Gastroesophageal sphincter (tissue), 4 donors: ENCODE measurements at regions not wholly inside any gene's neighbourhood (a gene's known extent, or its start where the extent isn't known, plus 50 kb on each side); places are given as distances from the start of the nearest gene placed in this dataset.
"Not testable (repeated sequence)": the region's sequence is repeated elsewhere in the genome, so short reads cannot be mapped to it uniquely, and the experiment has no call there.

ENCODE experiments used
- ATAC-seq: fragments of 150-250 bp; one replicate; pipeline ENCODE4 v1.9.1; 2016; ENCODE audit warnings: mild to moderate bottlenecking, moderate library complexity
- H3K27ac ChIP-seq, 4 donors: fragments of 200-600 bp; sonication (generic) in 3 of 4; 1 replicate in 3 of 4; 2 replicates in 1 of 4; pipeline ENCODE4 v1.5.1; 2016 to 2019
- H3K27me3 ChIP-seq: fragments of 200-600 bp; sonication (generic); one replicate; pipeline ENCODE4 v1.5.1; 2019
- H3K36me3 ChIP-seq, 2 donors: fragments of 200-600 bp; sonication (generic); one replicate each; pipeline ENCODE4 v1.5.1; 2019; ENCODE audit warnings: control low read depth in 1 of 2
- H3K4me1 ChIP-seq, 3 donors: fragments of 200-600 bp; sonication (generic); 1 replicate in 2 of 3; 2 replicates in 1 of 3; pipeline ENCODE4 v1.5.1; 2016 to 2019; ENCODE audit warnings: control low read depth in 2 of 3
- H3K4me3 ChIP-seq, 2 donors: fragments of 200-600 bp; sonication (generic); one replicate each; pipeline ENCODE4 v1.5.1; 2019; ENCODE audit warnings: mild to moderate bottlenecking in 1 of 2, moderate library complexity in 1 of 2
- H3K9me3 ChIP-seq, 3 donors: fragments of 200-600 bp; sonication (generic); one replicate each; pipeline ENCODE4 v1.5.1; 2017 to 2019; ENCODE audit warnings: control low read depth in 2 of 3
- CTCF ChIP-seq, 4 experiments: fragments of 200-600 bp in 2 of 4; fragments of 450-650 bp in 2 of 4; sonication (generic) in 1 of 4; IDR thresholded peaks; one replicate each; pipeline ENCODE4 v1.5.1; 2017 to 2019; ENCODE audit warnings: antibody characterized with exemption in 4 of 4, mild to moderate bottlenecking in 2 of 4, moderate library complexity in 2 of 4
- EP300 ChIP-seq: sonication (generic); formaldehyde crosslinking; IDR thresholded peaks from one replicate; pipeline ENCODE4 v1.6.1; 2017; ENCODE audit warnings: antibody characterized with exemption, mild to moderate bottlenecking
- POLR2A ChIP-seq, 2 donors: fragments of 450-650 bp; IDR thresholded peaks; one replicate each; pipeline ENCODE4 v1.6.1; 2017; ENCODE audit warnings: antibody characterized with exemption in 2 of 2, mild to moderate bottlenecking in 2 of 2, moderate library complexity in 1 of 2
- POLR2AphosphoS5 ChIP-seq: sonication (generic); formaldehyde crosslinking; IDR thresholded peaks from one replicate; pipeline ENCODE4 v1.6.1; 2017; ENCODE audit warnings: antibody characterized with exemption
- WGBS, 2 donors: methylation state at CpG; one replicate each; pipeline ENCODE4 v1.1.5; 2018; ENCODE audit warnings: low coverage in 1 of 2; 5-methylcytosine and 5-hydroxymethylcytosine counted together

GRCh38 chr2:180891360-180891759 lies 89.0 kb upstream of the UBE2E3 start:
- H3K4me3 ChIP-seq = no peak overlapping the region
- no peaks in the 10 kb centered on the region for H3K36me3 ChIP-seq
- ATAC-seq = no peak
- H3K4me1 ChIP-seq = no peaks in the 10 kb centered on the region
- no peak for TF ChIP-seq CTCF (IDR thresholded peaks at IDR 0.05)
- TF ChIP-seq POLR2A (IDR thresholded peaks at IDR 0.05) = no peak
- no peak for TF ChIP-seq EP300
- no peak for TF ChIP-seq POLR2AphosphoS5
- H3K27ac ChIP-seq = no peak overlapping the region
- H3K9me3 ChIP-seq = no peaks in the 10 kb centered on the region
- no peaks in the 10 kb centered on the region for H3K27me3 ChIP-seq

DNA sequence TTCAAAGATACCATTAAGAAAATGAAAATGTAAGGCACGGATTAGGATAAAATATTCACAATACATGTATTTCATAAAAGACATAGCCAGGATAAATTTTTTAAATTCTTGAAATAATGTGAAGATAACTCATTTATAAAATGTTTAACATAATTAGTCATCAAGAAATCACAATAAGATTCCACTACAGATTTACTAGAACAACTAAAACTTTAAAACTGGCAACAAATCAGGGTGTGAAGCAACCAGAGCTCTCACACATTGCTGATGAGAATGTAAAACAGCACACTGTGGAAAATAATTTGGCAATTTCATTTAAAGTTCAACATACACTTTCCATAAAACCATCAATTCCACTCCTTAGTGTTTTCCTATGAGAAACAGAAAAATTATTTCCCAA lies 89.6 kb upstream of the UBE2E3 start:
- Histone ChIP-seq H3K4me1 (no peaks in the 10 kb centered on the region), H3K4me3 (no peak overlapping the region), H3K36me3 (no peaks in the 10 kb centered on the region), H3K27ac (no peak overlapping the region), H3K27me3 (no peaks in the 10 kb centered on the region), H3K9me3 (no peaks in the 10 kb centered on the region)
- WGBS, 2 donors = 73 to 77% methylated on average over 1 of the region's 1 CpG
- ATAC-seq = no peak
- TF ChIP-seq POLR2AphosphoS5 = no peak
- TF ChIP-seq POLR2A (IDR thresholded peaks at IDR 0.05) = no peak
- TF ChIP-seq EP300 = no peak
- TF ChIP-seq CTCF (IDR thresholded peaks at IDR 0.05) = no peak

DNA sequence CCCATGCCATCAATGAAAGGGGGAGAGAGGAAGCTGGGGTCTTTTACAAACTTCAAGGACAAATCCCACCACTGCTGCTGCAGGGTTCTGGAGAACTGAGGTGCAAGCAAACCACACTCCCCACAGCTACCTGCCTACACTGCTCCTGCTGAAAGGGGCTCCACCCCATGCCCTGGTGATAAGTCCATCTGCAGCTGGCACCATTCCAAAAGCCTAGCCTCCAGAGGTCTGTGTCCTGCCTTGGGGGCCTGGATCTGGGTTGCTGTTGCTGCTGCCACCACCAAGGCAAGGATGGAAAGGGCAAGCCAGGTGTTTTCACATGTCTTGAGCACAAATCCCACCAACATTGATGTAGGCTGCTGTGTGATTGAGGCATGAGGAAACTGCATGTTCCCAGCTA lies 97.4 kb upstream of the UBE2E3 start:
- H3K4me1 ChIP-seq = no peaks in the 10 kb centered on the region
- ATAC-seq = no peak

GRCh38 chr2:180876506-180876905 lies 103.9 kb upstream of the UBE2E3 start:
- no peak for ATAC-seq
- no peaks in the 10 kb centered on the region for H3K36me3 ChIP-seq
- H3K4me1 ChIP-seq = no peaks in the 10 kb centered on the region
- H3K9me3 ChIP-seq = peaks cover 0 to 16% (median 0%) of the 10 kb centered on the region in 3 donors
- TF ChIP-seq POLR2AphosphoS5 (no peak), CTCF (IDR thresholded peaks at IDR 0.05) (no peak), POLR2A (IDR thresholded peaks at IDR 0.05) (no peak), EP300 (no peak)
- H3K27ac ChIP-seq = no peak overlapping the region
- no peaks in the 10 kb centered on the region for H3K27me3 ChIP-seq
- 15 to 19% methylated on average over 3 of the region's 3 CpGs for WGBS, 2 donors
- H3K4me3 ChIP-seq = no peak overlapping the region

More for the DNA sequence above, 97.4 kb upstream of the UBE2E3 start:
- Histone ChIP-seq H3K36me3 (no peaks in the 10 kb centered on the region), H3K4me3 (no peak overlapping the region), H3K27me3 (no peaks in the 10 kb centered on the region), H3K9me3 (peaks cover 0 to 12% (median 0%) of the 10 kb centered on the region in 3 donors), H3K27ac (no peak overlapping the region)
- TF ChIP-seq POLR2AphosphoS5 = no peak
- TF ChIP-seq CTCF (IDR thresholded peaks at IDR 0.05) = no peak
- TF ChIP-seq EP300 = no peak
- TF ChIP-seq POLR2A (IDR thresholded peaks at IDR 0.05) = no peak

DNA sequence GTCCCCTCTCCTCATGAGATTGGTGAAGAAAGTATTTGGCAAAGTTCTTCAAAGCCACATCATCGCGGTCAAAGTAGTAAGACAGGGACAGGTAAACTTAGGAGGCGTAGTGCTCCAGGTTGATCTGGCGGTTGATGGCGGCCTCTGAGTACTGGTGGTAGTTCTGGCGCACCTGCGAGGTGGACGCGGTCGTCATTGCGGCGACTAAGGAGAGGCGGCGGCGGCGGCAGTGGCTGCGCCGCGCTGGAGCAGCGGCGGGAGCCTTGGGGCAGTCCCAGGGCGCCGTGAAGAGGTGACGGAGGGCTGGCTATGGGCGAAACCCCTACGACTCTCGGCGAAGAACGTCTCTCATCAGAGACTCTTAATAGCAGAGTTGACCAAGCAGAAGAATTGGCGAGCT lies 107.2 kb upstream of the UBE2E3 start:
- no peaks in the 10 kb centered on the region for H3K4me1 ChIP-seq
- H3K9me3 ChIP-seq = peaks cover 0 to 12% (median 0%) of the 10 kb centered on the region in 3 donors
- no peak overlapping the region for H3K27ac ChIP-seq
- no peaks in the 10 kb centered on the region for H3K36me3 ChIP-seq
- no peak for TF ChIP-seq EP300
- TF ChIP-seq POLR2A (IDR thresholded peaks at IDR 0.05) = no peak
- TF ChIP-seq POLR2AphosphoS5 = no peak
- no peak for TF ChIP-seq CTCF (IDR thresholded peaks at IDR 0.05)
- no peak for ATAC-seq
- no peaks in the 10 kb centered on the region for H3K27me3 ChIP-seq
- no peak overlapping the region for H3K4me3 ChIP-seq
- 69% methylated on average over 2 of the region's 30 CpGs; no CpG with 5 or more reads in 1 of the 2 donors for WGBS, 2 donors

- not testable (repeated sequence) for H3K27ac ChIP-seq, H3K36me3 ChIP-seq, H3K4me1 ChIP-seq, H3K4me3 ChIP-seq, ATAC-seq, H3K27me3 ChIP-seq
- H3K9me3 ChIP-seq = peaks cover 0 to 16% (median 0%) of the 10 kb centered on the region in 3 donors
- WGBS, 2 donors = 97% methylated on average over 6 of the region's 8 CpGs; no CpG with 5 or more reads in 1 of the 2 donors
These were observed 107.6 kb upstream of the UBE2E3 start for GRCh38 chr2:180872781-180873180.
